Upper lobe of right lung (tissue), 1 donor: ENCODE measurements at regions not wholly inside any gene's neighbourhood (a gene's known extent, or its start where the extent isn't known, plus 50 kb on each side); places are given as distances from the start of the nearest gene placed in this dataset.
"Not testable (repeated sequence)": the region's sequence is repeated elsewhere in the genome, so short reads cannot be mapped to it uniquely, and the experiment has no call there.

ENCODE experiments used
- ATAC-seq: fragments of 200-7000 bp; cut with Tn5 transposase; one replicate; pipeline ENCODE4 v1.9.1; 2020; ENCODE audit warnings: mild to moderate bottlenecking, moderate library complexity
- DNase-seq: peaks from one replicate; pipeline ENCODE4 v3.0.0-alpha.2; 2020
- H3K27ac ChIP-seq: fragments of 200-600 bp; one replicate; pipeline ENCODE4 v1.8.0; 2022
- H3K27me3 ChIP-seq: fragments of 200-600 bp; one replicate; pipeline ENCODE4 v1.8.0; 2022; ENCODE audit warnings: mild to moderate bottlenecking
- H3K36me3 ChIP-seq: fragments of 200-600 bp; one replicate; pipeline ENCODE4 v1.8.0; 2022
- H3K4me1 ChIP-seq: fragments of 200-600 bp; one replicate; pipeline ENCODE4 v1.8.0; 2022
- H3K4me3 ChIP-seq: fragments of 200-600 bp; one replicate; pipeline ENCODE4 v1.8.0; 2022; ENCODE audit warnings: mild to moderate bottlenecking
- H3K9me3 ChIP-seq: fragments of 200-600 bp; one replicate; pipeline ENCODE4 v1.8.0; 2022
- intact Hi-C: fragments of 100-400 bp; cut with DNase I; formaldehyde crosslinking; loops from one replicate; pipeline ENCODE4 v1.11.0; 2022
- TF ChIP-seq, protein P1 (sequence below): fragments of 200-600 bp; IDR thresholded peaks from one replicate; pipeline ENCODE4 v1.8.0; 2022; ENCODE audit warnings: antibody characterized with exemption
- donor health status: DM: no; HTN: yes; CAD: no; lungs with severe emphysema.

DNA sequence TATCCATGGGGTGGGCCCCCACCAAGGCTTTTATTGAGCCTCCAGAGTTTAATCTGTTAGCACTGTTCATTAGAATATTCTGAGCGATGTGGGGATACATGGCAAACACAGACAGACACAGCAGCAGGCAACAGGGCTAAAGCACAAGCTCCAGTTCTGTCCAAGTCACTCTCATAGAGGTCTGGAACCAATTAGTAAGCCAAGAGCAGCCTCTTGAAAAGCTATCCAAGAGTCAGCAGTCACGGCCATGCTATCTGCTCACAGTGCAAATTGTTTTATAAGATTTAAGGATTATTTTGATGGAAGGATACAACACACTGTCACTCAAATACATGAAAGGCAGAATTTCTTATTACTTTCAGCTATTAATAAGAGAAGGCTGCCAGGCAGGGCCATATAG lies 86.4 kb upstream of the DGKB start:
- no peaks in the 10 kb centered on the region for H3K9me3 ChIP-seq
- no peak overlapping the region for H3K4me3 ChIP-seq
- H3K27me3 ChIP-seq: no peaks in the 10 kb centered on the region
- intact Hi-C loops: no loop called here
- no peak for DNase-seq
- ATAC-seq: no peak
- no peak overlapping the region for H3K27ac ChIP-seq
- H3K36me3 ChIP-seq: no peaks in the 10 kb centered on the region
- TF ChIP-seq, protein P1, sequence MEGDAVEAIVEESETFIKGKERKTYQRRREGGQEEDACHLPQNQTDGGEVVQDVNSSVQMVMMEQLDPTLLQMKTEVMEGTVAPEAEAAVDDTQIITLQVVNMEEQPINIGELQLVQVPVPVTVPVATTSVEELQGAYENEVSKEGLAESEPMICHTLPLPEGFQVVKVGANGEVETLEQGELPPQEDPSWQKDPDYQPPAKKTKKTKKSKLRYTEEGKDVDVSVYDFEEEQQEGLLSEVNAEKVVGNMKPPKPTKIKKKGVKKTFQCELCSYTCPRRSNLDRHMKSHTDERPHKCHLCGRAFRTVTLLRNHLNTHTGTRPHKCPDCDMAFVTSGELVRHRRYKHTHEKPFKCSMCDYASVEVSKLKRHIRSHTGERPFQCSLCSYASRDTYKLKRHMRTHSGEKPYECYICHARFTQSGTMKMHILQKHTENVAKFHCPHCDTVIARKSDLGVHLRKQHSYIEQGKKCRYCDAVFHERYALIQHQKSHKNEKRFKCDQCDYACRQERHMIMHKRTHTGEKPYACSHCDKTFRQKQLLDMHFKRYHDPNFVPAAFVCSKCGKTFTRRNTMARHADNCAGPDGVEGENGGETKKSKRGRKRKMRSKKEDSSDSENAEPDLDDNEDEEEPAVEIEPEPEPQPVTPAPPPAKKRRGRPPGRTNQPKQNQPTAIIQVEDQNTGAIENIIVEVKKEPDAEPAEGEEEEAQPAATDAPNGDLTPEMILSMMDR: no peak
- no peaks in the 10 kb centered on the region for H3K4me1 ChIP-seq

DNA sequence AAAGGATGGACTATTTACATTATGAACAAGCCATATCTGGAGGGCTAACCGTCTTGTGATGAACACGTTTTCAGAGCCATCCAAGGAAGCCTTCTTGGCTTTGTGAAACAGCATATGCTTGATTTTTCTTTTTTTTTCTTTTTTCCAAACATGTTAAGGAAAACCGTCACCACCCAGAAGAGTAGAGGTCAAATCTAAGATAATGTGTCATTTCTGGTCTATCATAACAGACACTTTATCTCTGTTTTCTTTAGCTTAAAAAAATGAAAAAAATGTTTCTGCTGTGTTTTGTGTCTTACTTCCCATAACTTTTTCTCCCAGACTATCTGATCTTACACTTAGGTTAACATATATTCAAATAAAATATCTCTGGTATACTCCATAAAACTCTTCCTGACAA lies 76.1 kb upstream of the DGKB start:
- no peak for ATAC-seq
- DNase-seq: no peak
- no peak overlapping the region for H3K4me3 ChIP-seq
- H3K27me3 ChIP-seq: no peaks in the 10 kb centered on the region
- no peaks in the 10 kb centered on the region for H3K36me3 ChIP-seq
- no peaks in the 10 kb centered on the region for H3K9me3 ChIP-seq
- TF ChIP-seq, protein P1: no peak
- no peak overlapping the region for H3K27ac ChIP-seq
- no peaks in the 10 kb centered on the region for H3K4me1 ChIP-seq
- intact Hi-C loops: no loop called here

DNA sequence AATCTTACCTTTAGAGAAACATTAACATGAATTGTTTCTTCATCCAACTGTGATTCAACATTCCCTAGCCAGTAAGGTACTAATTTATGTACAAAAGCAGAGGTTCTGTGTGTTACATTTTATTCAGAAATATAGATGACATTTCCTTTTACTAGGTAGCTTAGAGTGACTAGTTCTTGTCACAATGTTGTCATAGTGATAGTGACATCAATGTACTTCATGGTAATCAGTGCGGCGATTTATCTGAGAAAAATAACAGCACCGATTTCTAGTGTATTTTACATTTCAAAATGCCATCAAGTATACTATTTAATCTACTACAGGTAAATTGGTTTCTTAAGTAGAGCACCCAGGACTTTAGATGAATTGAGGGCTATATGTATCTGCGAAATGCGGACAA lies 72.1 kb upstream of the DGKB start:
- no peak overlapping the region for H3K4me3 ChIP-seq
- TF ChIP-seq, protein P1: no peak
- H3K27ac ChIP-seq: no peak overlapping the region
- H3K36me3 ChIP-seq: no peaks in the 10 kb centered on the region
- no peaks in the 10 kb centered on the region for H3K9me3 ChIP-seq
- intact Hi-C loops: no loop called here
- no peaks in the 10 kb centered on the region for H3K4me1 ChIP-seq
- ATAC-seq (no peak), DNase-seq (no peak)
- no peaks in the 10 kb centered on the region for H3K27me3 ChIP-seq

DNA sequence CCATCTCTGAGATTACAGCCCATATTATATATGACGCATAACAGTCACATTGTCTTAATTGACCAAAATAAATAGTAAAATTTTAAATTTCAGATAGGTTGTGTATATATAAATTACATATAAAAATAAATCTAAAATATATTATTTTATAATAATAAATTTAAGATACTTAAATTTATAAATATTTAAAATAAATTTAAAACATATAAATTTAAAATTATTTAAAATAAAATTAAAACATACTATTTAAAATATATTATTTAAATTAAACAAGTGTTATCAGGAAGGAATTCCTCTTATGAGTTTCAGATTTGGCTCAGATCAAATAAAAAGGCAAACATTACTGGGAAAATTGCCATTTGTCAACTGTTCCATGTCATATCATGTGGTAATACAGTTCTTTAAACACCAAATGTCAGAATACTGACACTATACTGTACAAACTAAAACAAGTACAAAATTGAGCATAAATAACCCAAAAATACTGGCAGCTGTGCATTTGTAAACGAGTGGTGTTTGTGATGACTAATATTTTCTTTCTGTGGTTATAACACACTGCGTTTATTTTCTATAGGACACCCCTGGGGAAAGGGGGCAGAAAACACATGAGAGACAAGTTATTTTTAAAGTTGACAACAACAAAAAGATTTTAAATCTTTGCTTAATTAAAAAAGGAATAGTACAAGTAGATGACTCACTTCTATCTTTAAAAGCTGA lies 71.3 kb upstream of the DGKB start:
- no peak for ATAC-seq

DNA sequence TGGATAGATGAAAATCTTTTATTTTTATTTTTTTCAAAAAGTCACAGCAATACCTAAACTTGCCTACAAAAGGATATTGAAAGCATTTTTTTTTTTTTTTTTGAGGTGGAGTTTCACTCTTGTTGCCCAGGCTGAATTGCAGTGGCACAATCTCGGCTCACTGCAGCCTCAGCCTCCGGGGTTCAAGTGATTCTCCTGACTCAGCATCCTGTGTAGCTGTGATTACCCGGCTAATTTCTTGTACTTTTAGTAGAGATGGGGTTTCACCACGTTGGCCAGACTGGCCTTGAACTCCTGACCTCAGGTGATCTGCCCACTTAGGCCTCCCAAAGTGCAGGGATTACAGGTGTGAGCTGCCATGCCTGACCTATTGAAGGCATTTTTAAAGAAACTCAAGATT lies 69.1 kb upstream of the DGKB start:
- H3K9me3 ChIP-seq, DNase-seq, H3K27ac ChIP-seq, H3K36me3 ChIP-seq, H3K27me3 ChIP-seq, ATAC-seq, H3K4me3 ChIP-seq, intact Hi-C loops, H3K4me1 ChIP-seq: not testable (repeated sequence)

More for the DNA sequence above, 71.3 kb upstream of the DGKB start:
- Histone ChIP-seq H3K4me1 (no peaks in the 10 kb centered on the region), H3K4me3 (no peak overlapping the region), H3K27ac (no peak overlapping the region), H3K27me3 (no peaks in the 10 kb centered on the region), H3K36me3 (no peaks in the 10 kb centered on the region), H3K9me3 (no peaks in the 10 kb centered on the region)
- TF ChIP-seq, protein P1: no peak
- DNase-seq: no peak
- intact Hi-C loops: no loop called here

DNA sequence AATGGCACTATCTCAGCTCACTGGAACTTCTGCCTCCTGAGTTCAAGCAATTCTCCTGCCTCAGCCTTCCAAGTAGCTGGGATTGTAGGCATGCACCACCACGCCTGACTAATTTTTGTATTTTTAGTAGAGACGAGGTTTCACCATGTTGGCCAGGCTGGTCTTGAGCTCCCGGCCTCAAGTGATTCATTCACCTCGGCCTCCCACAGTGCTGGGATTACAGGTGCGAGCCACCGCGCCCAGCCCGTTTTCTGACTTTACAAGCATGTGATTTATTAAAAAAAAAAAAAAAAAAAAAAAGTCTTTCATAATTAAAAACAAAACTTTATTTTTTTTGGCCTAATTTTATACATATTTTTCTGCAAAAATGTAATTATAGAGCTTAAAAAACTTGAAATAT lies 64.8 kb upstream of the DGKB start:
- intact Hi-C loops, ATAC-seq, H3K27ac ChIP-seq, H3K27me3 ChIP-seq, H3K36me3 ChIP-seq, H3K9me3 ChIP-seq, DNase-seq, H3K4me1 ChIP-seq, H3K4me3 ChIP-seq: not testable (repeated sequence)

DNA sequence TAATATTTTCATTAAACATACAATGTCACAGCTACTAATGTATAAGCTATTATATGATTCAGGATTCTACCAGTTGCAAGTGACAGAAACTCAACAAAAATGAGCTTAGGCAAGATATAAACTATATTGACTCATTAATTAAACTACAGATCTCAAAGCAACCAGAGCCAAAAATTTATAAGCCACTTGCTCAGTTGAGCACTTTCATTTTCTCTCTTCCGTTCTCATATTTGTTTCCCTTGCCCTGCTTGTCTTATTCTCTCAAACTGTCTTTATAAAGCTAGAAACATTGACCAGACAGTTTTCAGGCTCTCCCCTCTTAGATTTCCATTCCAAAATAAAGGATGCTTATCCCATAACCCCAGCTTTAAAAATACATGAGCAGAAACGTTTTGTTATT lies 60.2 kb upstream of the DGKB start:
- no peaks in the 10 kb centered on the region for H3K4me1 ChIP-seq

More for the DNA sequence above, 60.2 kb upstream of the DGKB start:
- H3K36me3 ChIP-seq: no peaks in the 10 kb centered on the region
- H3K27ac ChIP-seq: no peak overlapping the region
- no peaks in the 10 kb centered on the region for H3K9me3 ChIP-seq
- intact Hi-C loops: no loop called here
- TF ChIP-seq, protein P1: no peak
- ATAC-seq (no peak), DNase-seq (no peak)
- H3K27me3 ChIP-seq: no peaks in the 10 kb centered on the region
- H3K4me3 ChIP-seq: no peak overlapping the region
